Activated CD8-positive, alpha-beta T cell treated with anti-CD3 and anti-CD28 coated beads, Interleukin-2, amount 10 ng/mL, durations not matched to agents 7 days and 5 days (primary cell): ENCODE measurements at regions not wholly inside any gene's neighbourhood (a gene's known extent, or its start where the extent isn't known, plus 50 kb on each side); places are given as distances from the start of the nearest gene placed in this dataset.

Experiments
- ATAC-seq: fragments of 150-1000 bp; cut with Tn5 transposase; one replicate; pipeline ENCODE4 v1.10.0; 2021; ENCODE audit warnings: moderate library complexity
- CTCF ChIA-PET: fragments of 350-600 bp; sonication (Branson Sonifier 250); formaldehyde crosslinking; loops from one replicate; lab custom pipeline; 2021; ENCODE audit warnings: antibody characterized with exemption; lab: Charles Lee
- POLR2A ChIA-PET: fragments of 350-600 bp; sonication (Branson Sonifier 250); formaldehyde crosslinking; loops from one replicate; lab custom pipeline; 2021; ENCODE audit warnings: antibody characterized with exemption; lab: Charles Lee
- DNase-seq: peaks from one replicate; pipeline ENCODE4 v3.0.0-alpha.2; 2020
- H3K27ac Mint-ChIP-seq: one replicate; pipeline ENCODE4 v1.8.0; 2021; ENCODE audit warnings: mild to moderate bottlenecking, mixed read lengths
- H3K27me3 Mint-ChIP-seq: one replicate; pipeline ENCODE4 v1.8.0; 2021; ENCODE audit warnings: low read depth, mixed read lengths
- H3K36me3 Mint-ChIP-seq: one replicate; pipeline ENCODE4 v1.8.0; 2021; ENCODE audit warnings: low read depth, mixed read lengths
- H3K4me1 Mint-ChIP-seq: one replicate; pipeline ENCODE4 v1.8.0; 2021; ENCODE audit warnings: low read depth, mixed read lengths
- H3K4me3 Mint-ChIP-seq: one replicate; pipeline ENCODE4 v1.8.0; 2021; ENCODE audit warnings: mild to moderate bottlenecking, mixed read lengths
- H3K9me3 Mint-ChIP-seq: one replicate; pipeline ENCODE4 v1.8.0; 2022; ENCODE audit warnings: mixed read lengths; ENCODE audit not compliant: insufficient read depth

DNA sequence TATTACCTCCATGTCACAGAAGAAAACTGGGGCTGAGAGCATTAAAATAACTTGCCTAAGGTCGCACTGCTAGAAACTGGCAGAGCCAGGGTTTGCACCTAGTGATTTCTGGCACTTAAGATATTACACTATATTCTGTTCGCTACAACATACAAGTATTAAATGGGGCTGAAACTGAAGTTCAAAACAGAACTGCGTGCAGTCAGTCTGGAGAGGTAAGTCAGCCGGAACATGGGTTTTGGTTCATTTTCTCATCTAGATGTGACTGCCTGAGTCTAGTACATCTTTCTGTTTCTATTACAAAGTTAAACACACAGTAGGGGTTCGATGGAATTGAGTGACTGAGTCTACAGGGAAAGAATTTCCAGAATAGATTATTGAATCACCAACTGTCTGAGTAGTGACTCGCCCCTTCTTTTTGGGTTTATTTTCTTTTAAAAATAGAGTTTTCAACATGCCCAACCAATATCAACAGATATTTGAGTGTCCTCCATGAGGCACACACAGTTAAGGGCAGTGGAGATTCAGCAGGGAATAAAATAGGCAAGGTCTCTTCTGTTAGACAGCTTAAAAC, 150.8 kb downstream of the RNF152 start:
- no peaks in the 10 kb centered on the region for H3K9me3 Mint-ChIP-seq
- no peak overlapping the region for H3K4me3 Mint-ChIP-seq
- ChIA-PET POLR2A (no interaction called here), CTCF (no interaction called here)
- DNase-seq (no peak), ATAC-seq (no peak)
- H3K4me1 Mint-ChIP-seq = no peaks in the 10 kb centered on the region
- no peaks in the 10 kb centered on the region for H3K36me3 Mint-ChIP-seq
- H3K27me3 Mint-ChIP-seq = peaks cover 2% of the 10 kb centered on the region
- no peak overlapping the region for H3K27ac Mint-ChIP-seq

DNA sequence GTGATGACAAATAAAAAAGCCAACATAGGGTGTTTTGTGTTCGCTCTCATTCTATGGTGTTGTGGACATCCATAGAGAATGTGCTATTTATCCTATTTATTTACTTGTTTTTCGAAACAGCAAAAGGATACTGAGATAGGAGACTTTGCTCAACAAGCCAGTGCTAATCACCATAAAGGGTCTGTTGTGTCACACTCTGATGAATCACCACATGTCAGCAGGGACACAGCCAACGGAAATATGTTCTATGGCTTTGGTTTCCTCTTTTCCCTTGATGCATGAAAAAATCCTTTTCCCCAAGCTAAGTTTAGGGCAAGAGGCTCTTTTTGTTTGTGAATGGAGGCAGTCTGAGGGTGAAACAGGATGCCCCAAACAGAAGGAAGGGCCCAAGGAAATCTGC, 154.3 kb downstream of the RNF152 start:
- Mint-ChIP-seq H3K9me3 (no peaks in the 10 kb centered on the region), H3K27me3 (peaks cover 2% of the 10 kb centered on the region), H3K4me1 (no peaks in the 10 kb centered on the region), H3K4me3 (no peak overlapping the region), H3K27ac (no peak overlapping the region), H3K36me3 (no peaks in the 10 kb centered on the region)
- ATAC-seq (no peak), DNase-seq (no peak)
- CTCF ChIA-PET = no interaction called here
- POLR2A ChIA-PET = no interaction called here

DNA sequence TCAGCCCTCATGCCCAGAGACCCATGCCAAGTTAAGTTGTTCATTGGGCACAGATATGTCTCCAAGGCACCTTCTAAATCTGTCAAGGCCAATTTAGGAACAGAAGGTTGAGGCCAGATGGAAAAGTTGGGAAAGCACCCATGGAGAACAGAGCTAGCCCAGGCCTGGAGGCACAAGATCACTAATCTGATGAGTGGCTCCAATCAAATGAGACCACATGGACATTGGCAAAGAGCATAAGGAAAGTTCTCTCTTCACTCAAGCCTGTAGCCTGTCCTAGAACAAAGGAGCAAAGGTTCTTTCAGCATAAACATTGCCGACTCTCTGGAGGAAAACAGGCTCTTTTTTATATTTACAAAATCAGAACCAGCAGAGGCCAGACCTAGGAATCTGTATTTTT, 154.8 kb downstream of the RNF152 start:
- no peaks in the 10 kb centered on the region for H3K9me3 Mint-ChIP-seq
- no peak overlapping the region for H3K27ac Mint-ChIP-seq
- no peaks in the 10 kb centered on the region for H3K36me3 Mint-ChIP-seq
- peaks cover 2% of the 10 kb centered on the region for H3K27me3 Mint-ChIP-seq
- ChIA-PET POLR2A (no interaction called here), CTCF (no interaction called here)
- no peaks in the 10 kb centered on the region for H3K4me1 Mint-ChIP-seq
- ATAC-seq (no peak), DNase-seq (no peak)
- H3K4me3 Mint-ChIP-seq = no peak overlapping the region

DNA sequence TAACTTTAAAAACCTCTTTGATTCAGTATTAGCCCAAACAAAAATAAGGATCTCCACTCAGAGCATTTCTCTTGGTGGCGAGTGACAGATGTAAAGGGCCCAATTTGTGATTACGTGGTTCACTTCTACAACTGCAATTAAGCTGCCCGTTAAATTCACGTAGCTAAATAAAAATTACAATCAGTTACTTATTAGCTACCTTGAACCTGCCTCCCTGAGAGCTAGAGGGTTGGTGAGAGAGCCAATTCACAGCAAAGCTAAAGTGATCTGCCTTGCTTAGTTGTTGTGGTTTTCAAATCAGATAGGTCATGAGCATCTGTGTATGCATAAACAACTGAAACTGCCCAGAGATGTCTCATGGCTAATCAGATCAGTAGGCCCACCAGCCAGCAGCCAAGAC, 156.7 kb downstream of the RNF152 start:
- ChIA-PET POLR2A (no interaction called here), CTCF (no interaction called here)
- Mint-ChIP-seq H3K27ac (no peak overlapping the region), H3K4me3 (no peak overlapping the region), H3K4me1 (no peaks in the 10 kb centered on the region), H3K27me3 (peaks cover under 1% of the 10 kb centered on the region), H3K9me3 (no peaks in the 10 kb centered on the region), H3K36me3 (no peaks in the 10 kb centered on the region)
- no peak for DNase-seq
- ATAC-seq = no peak

DNA sequence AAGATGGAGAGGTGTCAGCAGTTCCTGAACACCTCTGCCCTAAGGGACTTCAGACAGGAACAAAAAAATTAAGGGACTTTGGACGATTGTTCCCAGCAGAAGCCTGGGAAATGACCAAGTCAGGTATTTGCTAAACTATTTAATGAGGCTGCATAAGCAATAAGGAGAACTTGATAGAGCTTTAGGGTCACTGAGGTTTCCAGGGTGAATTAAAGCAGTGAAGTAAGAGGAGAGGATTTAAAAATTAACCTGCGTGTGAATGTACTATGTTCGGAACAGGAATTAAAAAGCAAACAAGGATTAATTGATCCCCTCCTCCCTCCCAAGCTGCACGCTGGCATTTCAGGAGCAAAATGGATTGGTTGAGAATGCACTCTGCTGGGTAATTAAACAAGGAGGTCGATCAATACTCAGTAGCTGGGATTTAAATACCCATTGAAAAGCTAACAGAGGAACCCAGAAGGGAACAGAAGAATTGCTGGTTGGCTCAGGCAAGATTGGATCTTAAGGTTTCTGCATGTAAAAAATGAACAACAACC, 157.2 kb downstream of the RNF152 start:
- H3K27me3 Mint-ChIP-seq = no peaks in the 10 kb centered on the region
- H3K9me3 Mint-ChIP-seq = no peaks in the 10 kb centered on the region
- H3K27ac Mint-ChIP-seq = no peak overlapping the region
- no peak overlapping the region for H3K4me3 Mint-ChIP-seq
- no peaks in the 10 kb centered on the region for H3K4me1 Mint-ChIP-seq
- ChIA-PET POLR2A (no interaction called here), CTCF (no interaction called here)
- ATAC-seq (no peak), DNase-seq (no peak)
- H3K36me3 Mint-ChIP-seq = no peaks in the 10 kb centered on the region

DNA sequence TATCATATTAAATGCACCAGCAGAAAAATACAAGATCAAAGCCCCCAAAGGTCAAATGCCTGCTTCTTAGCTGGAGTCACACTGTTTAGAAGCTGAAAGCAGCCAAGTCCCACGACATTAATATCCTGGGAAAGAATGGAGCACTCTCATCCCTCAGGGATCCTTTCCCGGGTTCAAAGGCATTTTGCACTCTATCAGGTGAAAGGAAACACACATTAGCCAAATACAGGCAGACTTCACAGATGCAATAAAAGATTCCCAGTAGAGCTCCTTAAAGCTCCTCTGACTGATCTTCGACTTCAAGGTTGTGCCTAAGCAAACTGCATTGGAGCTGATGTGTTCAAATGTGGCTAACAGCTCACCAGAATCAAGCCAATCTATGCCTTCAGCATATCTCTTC, 158.4 kb downstream of the RNF152 start:
- ATAC-seq (no peak), DNase-seq (no peak)
- Mint-ChIP-seq H3K9me3 (no peaks in the 10 kb centered on the region), H3K4me1 (no peaks in the 10 kb centered on the region), H3K4me3 (no peak overlapping the region), H3K36me3 (no peaks in the 10 kb centered on the region), H3K27ac (no peak overlapping the region), H3K27me3 (no peaks in the 10 kb centered on the region)
- ChIA-PET POLR2A (no interaction called here), CTCF (no interaction called here)

DNA sequence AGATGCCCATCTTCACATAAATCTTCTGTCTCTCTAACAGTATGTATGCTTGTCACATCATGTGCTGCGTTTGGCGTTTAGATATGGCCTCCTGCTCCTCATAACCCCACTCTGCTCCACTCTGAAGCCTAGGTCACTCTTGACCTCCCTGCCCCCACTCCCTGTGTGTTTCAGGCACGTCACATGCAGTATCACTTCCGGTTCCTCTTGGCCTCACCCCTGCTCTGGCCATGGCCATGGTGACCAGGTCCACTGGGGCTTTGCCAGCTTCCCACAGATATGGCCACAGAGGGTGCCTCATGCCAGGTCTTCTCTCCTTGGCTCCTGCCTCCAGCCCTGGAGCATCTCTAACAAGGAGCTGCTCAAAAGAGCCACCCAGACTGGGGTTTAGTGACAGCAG, 160.0 kb downstream of the RNF152 start:
- Mint-ChIP-seq H3K36me3 (no peaks in the 10 kb centered on the region), H3K27ac (no peak overlapping the region), H3K4me3 (no peak overlapping the region), H3K9me3 (no peaks in the 10 kb centered on the region), H3K27me3 (no peaks in the 10 kb centered on the region), H3K4me1 (no peaks in the 10 kb centered on the region)
- ChIA-PET POLR2A (no interaction called here), CTCF (no interaction called here)
- DNase-seq = no peak
- no peak for ATAC-seq

DNA sequence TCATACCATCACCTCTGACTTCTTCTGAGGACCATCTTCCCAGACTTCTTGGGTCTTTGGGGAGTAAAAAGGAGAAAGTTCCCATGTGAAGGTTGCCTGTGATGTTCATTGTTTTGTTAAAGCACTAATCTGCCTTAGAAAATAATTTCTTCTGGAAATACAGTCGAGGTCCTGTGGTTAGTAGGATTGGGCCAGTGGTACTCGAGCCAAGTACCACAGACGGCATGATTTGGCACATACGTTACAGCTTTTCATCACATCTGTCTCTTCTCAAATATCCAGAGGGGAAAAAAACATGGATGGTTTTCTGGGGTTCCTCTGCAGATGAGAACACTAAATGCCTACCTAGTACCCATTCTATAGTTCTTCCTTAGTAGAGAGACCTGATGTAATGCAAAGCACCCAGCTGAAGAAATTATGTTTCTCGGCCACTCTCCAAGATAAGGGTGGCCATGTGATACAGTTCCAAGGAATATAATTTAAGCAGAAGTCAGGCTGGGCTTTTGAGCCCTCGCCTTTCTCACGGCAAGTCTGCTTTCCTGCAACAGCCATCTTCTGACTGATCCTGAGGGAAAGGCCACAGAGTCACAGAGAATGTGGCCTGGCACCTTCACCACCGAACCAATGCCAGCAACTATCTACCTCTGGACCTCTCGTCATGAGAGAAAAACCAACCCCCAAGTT, 161.0 kb downstream of the RNF152 start:
- CTCF ChIA-PET = no interaction called here
- ATAC-seq (no peak), DNase-seq (no peak)
- no peaks in the 10 kb centered on the region for H3K4me1 Mint-ChIP-seq
- no peak overlapping the region for H3K4me3 Mint-ChIP-seq
- no peaks in the 10 kb centered on the region for H3K36me3 Mint-ChIP-seq
- H3K27ac Mint-ChIP-seq = no peak overlapping the region
- no peaks in the 10 kb centered on the region for H3K27me3 Mint-ChIP-seq
- no peaks in the 10 kb centered on the region for H3K9me3 Mint-ChIP-seq
- POLR2A ChIA-PET = no interaction called here

DNA sequence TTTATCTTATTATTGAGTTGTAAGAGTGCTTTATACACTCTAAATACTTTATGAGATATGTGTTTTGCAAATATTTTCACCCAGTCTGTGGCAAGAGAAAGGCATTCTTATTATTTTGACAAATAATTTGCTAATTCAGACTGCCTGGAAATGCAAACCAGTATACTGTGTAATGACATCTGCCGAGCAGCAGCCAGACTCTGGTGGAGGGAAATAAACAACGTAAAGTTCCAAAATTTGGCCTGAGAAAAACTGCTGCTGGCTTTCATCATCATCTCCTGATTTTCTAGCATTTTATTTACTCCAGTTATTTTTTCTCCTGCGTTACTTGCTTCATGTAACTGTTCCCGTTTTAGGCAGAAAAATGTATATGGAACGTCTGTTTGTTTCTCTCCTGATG, 161.6 kb downstream of the RNF152 start:
- Mint-ChIP-seq H3K27ac (no peak overlapping the region), H3K4me3 (no peak overlapping the region), H3K9me3 (no peaks in the 10 kb centered on the region), H3K4me1 (no peaks in the 10 kb centered on the region), H3K27me3 (no peaks in the 10 kb centered on the region), H3K36me3 (no peaks in the 10 kb centered on the region)
- POLR2A ChIA-PET = no interaction called here
- no peak for ATAC-seq
- DNase-seq = no peak
- CTCF ChIA-PET = no interaction called here

DNA sequence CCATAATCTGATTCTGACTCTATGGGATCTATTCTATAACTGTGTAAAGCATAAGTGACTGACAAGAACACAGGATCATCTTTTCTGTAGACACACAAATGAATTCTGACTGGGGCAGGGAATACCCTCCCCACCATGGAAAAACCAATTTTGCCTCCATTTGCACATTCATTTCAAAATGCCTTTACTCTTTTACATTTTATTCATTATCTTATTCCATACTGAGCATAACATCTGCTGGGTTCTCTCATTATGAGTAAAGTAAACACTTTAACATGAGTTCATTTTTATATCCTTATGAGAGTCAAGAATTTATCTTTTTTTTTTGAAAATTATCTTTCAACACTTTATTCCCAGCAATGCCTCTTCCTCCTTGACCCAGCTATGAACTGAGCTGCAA, 163.5 kb downstream of the RNF152 start:
- no peak for DNase-seq
- Mint-ChIP-seq H3K36me3 (no peaks in the 10 kb centered on the region), H3K9me3 (no peaks in the 10 kb centered on the region), H3K4me3 (no peak overlapping the region), H3K27ac (no peak overlapping the region), H3K27me3 (peaks cover 2% of the 10 kb centered on the region), H3K4me1 (no peaks in the 10 kb centered on the region)
- POLR2A ChIA-PET = no interaction called here
- CTCF ChIA-PET = no interaction called here
- no peak for ATAC-seq

DNA sequence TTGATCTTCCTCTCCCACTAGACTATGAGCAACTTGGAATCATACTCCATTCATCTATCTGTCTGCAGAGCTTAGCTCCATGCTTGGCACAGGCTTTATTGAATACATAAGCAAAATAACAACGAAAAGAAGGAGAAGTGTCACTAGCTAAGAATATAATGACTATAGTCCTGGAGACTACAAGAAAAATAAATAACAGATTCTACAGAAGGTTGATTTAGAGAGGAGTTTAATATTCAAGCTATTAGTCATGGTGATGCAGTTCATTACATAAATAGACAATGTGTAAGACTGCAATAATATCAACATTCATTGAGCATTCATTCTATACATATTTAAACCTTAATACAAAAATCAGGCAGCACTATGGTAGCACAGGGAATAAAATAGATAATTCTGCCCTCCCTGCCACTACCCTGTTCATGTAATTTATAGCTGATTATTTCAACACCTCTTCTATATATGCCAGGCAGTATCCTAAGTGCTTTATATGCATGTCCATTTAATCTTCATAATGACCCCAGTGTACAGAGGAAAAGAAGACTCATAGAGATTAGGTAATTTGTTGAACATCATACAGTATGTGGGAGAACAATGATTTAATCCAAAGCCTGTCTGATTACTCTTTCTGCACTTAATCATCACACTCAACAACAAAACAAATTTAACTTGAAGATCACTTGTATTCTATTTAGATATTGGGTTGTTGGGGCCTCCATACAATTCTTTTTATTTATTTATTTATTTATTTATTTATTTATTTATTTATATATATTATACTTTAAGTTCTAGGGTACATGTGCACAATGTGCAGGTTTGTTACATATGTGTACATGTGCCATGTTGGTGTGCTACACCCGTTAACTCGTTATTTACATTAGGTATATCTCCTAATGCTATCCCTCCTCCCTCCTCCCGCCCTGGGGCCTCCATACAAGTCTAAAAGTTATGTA, 165.3 kb downstream of the RNF152 start:
- ATAC-seq = no peak
- no peak for DNase-seq
- no peaks in the 10 kb centered on the region for H3K36me3 Mint-ChIP-seq
- H3K4me1 Mint-ChIP-seq = no peaks in the 10 kb centered on the region
- CTCF ChIA-PET = no interaction called here
- no peak overlapping the region for H3K4me3 Mint-ChIP-seq
- H3K27ac Mint-ChIP-seq = no peak overlapping the region
- H3K27me3 Mint-ChIP-seq = peaks cover 2% of the 10 kb centered on the region
- H3K9me3 Mint-ChIP-seq = no peaks in the 10 kb centered on the region
- POLR2A ChIA-PET = no interaction called here

DNA sequence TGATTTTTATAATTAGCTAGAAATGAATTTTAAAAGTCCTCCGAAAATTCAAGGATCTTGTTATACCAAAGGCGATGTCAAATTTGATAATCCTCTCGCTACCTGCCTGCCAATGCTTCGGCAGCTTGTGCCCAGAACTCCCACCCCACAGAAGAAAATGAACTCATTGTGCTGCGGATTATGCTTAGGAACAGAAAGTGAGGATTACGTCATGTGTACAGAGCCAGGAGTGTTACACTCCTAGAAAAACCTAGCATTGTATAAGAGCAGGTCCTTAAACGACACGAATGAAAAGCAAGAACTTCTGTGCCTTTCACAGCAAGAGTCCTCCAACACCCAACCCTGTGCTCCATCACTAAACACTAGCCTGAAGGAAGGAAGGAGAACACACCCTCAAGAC, 168.3 kb downstream of the RNF152 start:
- no peak overlapping the region for H3K27ac Mint-ChIP-seq
- no peaks in the 10 kb centered on the region for H3K36me3 Mint-ChIP-seq
- ChIA-PET CTCF (no interaction called here), POLR2A (no interaction called here)
- no peaks in the 10 kb centered on the region for H3K9me3 Mint-ChIP-seq
- H3K27me3 Mint-ChIP-seq = peaks cover 7% of the 10 kb centered on the region
- H3K4me3 Mint-ChIP-seq = no peak overlapping the region
- H3K4me1 Mint-ChIP-seq = no peaks in the 10 kb centered on the region
- DNase-seq (no peak), ATAC-seq (no peak)
